ENCODE measurements at regions not wholly inside any gene's neighbourhood (a gene's known extent, or its start where the extent isn't known, plus 50 kb on each side); places are given as distances from the start of the nearest gene placed in this dataset.
A peak's percentile ranks its signal among the peaks of the same experiment; 100 is the strongest.

GRCh38 chr11:127888386-127888785 lies 699.0 kb downstream of the ETS1 start:
- H3K4me1 ChIP-seq (ENCODE audit: control insufficient read depth, insufficient read depth, low read length), result no peaks in the 10 kb centered on the region
- no peaks in the 10 kb centered on the region for H3K36me3 ChIP-seq (ENCODE audit: control insufficient read depth, insufficient read depth, low read length)
- H3K27me3 ChIP-seq (ENCODE audit: control insufficient read depth, insufficient read depth, low read length), result no peaks in the 10 kb centered on the region
- H3K27ac ChIP-seq (ENCODE audit: low read depth, low read length), result no peak overlapping the region
- H3K9me3 ChIP-seq (ENCODE audit: control insufficient read depth, insufficient read depth, low read length), result peaks cover under 1% of the 10 kb centered on the region
- no peak for DNase-seq (ENCODE audit: low read depth in 4 of 6, low spot score in 6 of 6)
- no peak overlapping the region for H3K4me3 ChIP-seq (ENCODE audit: low read depth, low read length)

GRCh38 chr11:127875131-127875530 lies 712.2 kb downstream of the ETS1 start:
- Histone ChIP-seq H3K4me3 (ENCODE audit: low read depth, low read length) (no peak overlapping the region), H3K4me1 (ENCODE audit: control insufficient read depth, insufficient read depth, low read length) (no peaks in the 10 kb centered on the region), H3K27ac (ENCODE audit: low read depth, low read length) (no peak overlapping the region), H3K9me3 (ENCODE audit: control insufficient read depth, insufficient read depth, low read length) (no peaks in the 10 kb centered on the region), H3K27me3 (ENCODE audit: control insufficient read depth, insufficient read depth, low read length) (no peaks in the 10 kb centered on the region), H3K36me3 (ENCODE audit: control insufficient read depth, insufficient read depth, low read length) (no peaks in the 10 kb centered on the region)
- WGBS (ENCODE audit: insufficient coverage), result no CpG with 5 or more reads among the region's 2 CpGs
- no peak for DNase-seq (ENCODE audit: low read depth in 4 of 6, low spot score in 6 of 6)

- Histone ChIP-seq H3K9me3 (ENCODE audit: control insufficient read depth, insufficient read depth, low read length) (no peaks in the 10 kb centered on the region), H3K27me3 (ENCODE audit: control insufficient read depth, insufficient read depth, low read length) (no peaks in the 10 kb centered on the region), H3K4me3 (ENCODE audit: low read depth, low read length) (no peak overlapping the region), H3K27ac (ENCODE audit: low read depth, low read length) (no peak overlapping the region), H3K4me1 (ENCODE audit: control insufficient read depth, insufficient read depth, low read length) (no peaks in the 10 kb centered on the region), H3K36me3 (ENCODE audit: control insufficient read depth, insufficient read depth, low read length) (no peaks in the 10 kb centered on the region)
- DNase-seq (ENCODE audit: low read depth in 4 of 6, low spot score in 6 of 6), result peak in 1 of 6 donors; percentile 53
These were observed 713.9 kb downstream of the ETS1 start for GRCh38 chr11:127873478-127873877.

GRCh38 chr11:127866109-127866508 lies 721.2 kb downstream of the ETS1 start:
- H3K4me1 ChIP-seq (ENCODE audit: control insufficient read depth, insufficient read depth, low read length), result no peaks in the 10 kb centered on the region
- H3K36me3 ChIP-seq (ENCODE audit: control insufficient read depth, insufficient read depth, low read length), result no peaks in the 10 kb centered on the region
- no peak for DNase-seq (ENCODE audit: low read depth in 4 of 6, low spot score in 6 of 6)
- WGBS (ENCODE audit: insufficient coverage), result 100% methylated on average over 1 of the region's 1 CpG
- no peak overlapping the region for H3K4me3 ChIP-seq (ENCODE audit: low read depth, low read length)
- no peak overlapping the region for H3K27ac ChIP-seq (ENCODE audit: low read depth, low read length)
- H3K27me3 ChIP-seq (ENCODE audit: control insufficient read depth, insufficient read depth, low read length), result no peaks in the 10 kb centered on the region
- H3K9me3 ChIP-seq (ENCODE audit: control insufficient read depth, insufficient read depth, low read length), result no peaks in the 10 kb centered on the region

- Histone ChIP-seq H3K27me3 (ENCODE audit: control insufficient read depth, insufficient read depth, low read length) (no peaks in the 10 kb centered on the region), H3K4me3 (ENCODE audit: low read depth, low read length) (no peak overlapping the region), H3K27ac (ENCODE audit: low read depth, low read length) (no peak overlapping the region), H3K4me1 (ENCODE audit: control insufficient read depth, insufficient read depth, low read length) (no peaks in the 10 kb centered on the region), H3K9me3 (ENCODE audit: control insufficient read depth, insufficient read depth, low read length) (no peaks in the 10 kb centered on the region), H3K36me3 (ENCODE audit: control insufficient read depth, insufficient read depth, low read length) (no peaks in the 10 kb centered on the region)
- no peak for DNase-seq (ENCODE audit: low read depth in 4 of 6, low spot score in 6 of 6)
- WGBS (ENCODE audit: insufficient coverage), result no CpG with 5 or more reads among the region's 2 CpGs
These were observed 722.5 kb downstream of the ETS1 start for GRCh38 chr11:127864861-127865260.

- no CpG with 5 or more reads among the region's 2 CpGs for WGBS (ENCODE audit: insufficient coverage)
- no peaks in the 10 kb centered on the region for H3K9me3 ChIP-seq (ENCODE audit: control insufficient read depth, insufficient read depth, low read length)
- no peaks in the 10 kb centered on the region for H3K27me3 ChIP-seq (ENCODE audit: control insufficient read depth, insufficient read depth, low read length)
- no peak overlapping the region for H3K4me3 ChIP-seq (ENCODE audit: low read depth, low read length)
- H3K4me1 ChIP-seq (ENCODE audit: control insufficient read depth, insufficient read depth, low read length), result no peaks in the 10 kb centered on the region
- no peak for DNase-seq (ENCODE audit: low read depth in 4 of 6, low spot score in 6 of 6)
- no peaks in the 10 kb centered on the region for H3K36me3 ChIP-seq (ENCODE audit: control insufficient read depth, insufficient read depth, low read length)
- H3K27ac ChIP-seq (ENCODE audit: low read depth, low read length), result no peak overlapping the region
These were observed 725.0 kb downstream of the ETS1 start for GRCh38 chr11:127862406-127862805.

DNA sequence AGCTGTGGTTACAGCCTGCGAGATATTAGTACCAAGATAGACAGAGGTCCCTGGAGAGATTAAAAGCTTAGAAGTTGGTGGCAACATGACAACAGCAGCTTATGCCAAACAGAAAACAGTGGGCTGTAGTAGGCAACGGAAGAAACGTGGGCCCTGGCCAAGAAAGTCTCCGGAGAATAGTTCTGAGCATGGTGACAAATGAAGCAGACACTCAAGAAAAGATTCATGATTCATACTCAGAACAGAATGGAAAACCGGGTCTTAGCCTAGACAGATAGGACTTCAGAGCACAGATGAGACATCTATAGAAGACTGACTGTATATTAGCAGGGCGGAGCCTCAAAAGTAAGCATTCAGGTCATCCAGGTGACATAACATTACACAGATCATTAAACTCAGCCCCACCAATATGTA lies 727.4 kb downstream of the ETS1 start:
- H3K36me3 ChIP-seq (ENCODE audit: control insufficient read depth, insufficient read depth, low read length), result no peaks in the 10 kb centered on the region
- H3K4me1 ChIP-seq (ENCODE audit: control insufficient read depth, insufficient read depth, low read length), result no peaks in the 10 kb centered on the region
- no peak overlapping the region for H3K27ac ChIP-seq (ENCODE audit: low read depth, low read length)
- DNase-seq (ENCODE audit: low read depth in 4 of 6, low spot score in 6 of 6), result no peak
- 48% methylated on average over 5 of the region's 6 CpGs for WGBS (ENCODE audit: insufficient coverage)
- no peaks in the 10 kb centered on the region for H3K27me3 ChIP-seq (ENCODE audit: control insufficient read depth, insufficient read depth, low read length)
- no peak overlapping the region for H3K4me3 ChIP-seq (ENCODE audit: low read depth, low read length)
- H3K9me3 ChIP-seq (ENCODE audit: control insufficient read depth, insufficient read depth, low read length), result no peaks in the 10 kb centered on the region

DNA sequence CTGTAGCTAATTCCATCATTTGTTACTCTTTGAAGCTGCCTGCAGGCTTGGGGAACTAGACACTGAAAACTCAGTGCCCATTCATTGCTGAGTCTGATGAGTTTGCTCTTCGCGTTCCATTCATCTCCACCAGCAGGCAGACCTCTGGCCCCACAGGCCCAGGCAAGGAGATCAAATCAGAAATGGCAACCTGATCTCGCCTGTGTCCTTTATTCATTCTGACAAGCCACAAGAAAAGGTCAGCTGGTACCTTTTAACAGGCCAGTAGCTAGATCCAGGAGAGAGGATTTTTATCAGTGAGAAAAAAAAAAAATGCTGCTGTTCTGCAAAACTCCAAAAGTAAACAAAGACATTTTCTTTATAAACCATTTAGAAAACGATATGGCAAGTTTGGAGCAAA lies 742.5 kb downstream of the ETS1 start:
- WGBS (ENCODE audit: insufficient coverage), result 45% methylated on average over 3 of the region's 4 CpGs
- Histone ChIP-seq H3K4me3 (ENCODE audit: low read depth, low read length) (no peak overlapping the region), H3K27me3 (ENCODE audit: control insufficient read depth, insufficient read depth, low read length) (no peaks in the 10 kb centered on the region), H3K36me3 (ENCODE audit: control insufficient read depth, insufficient read depth, low read length) (no peaks in the 10 kb centered on the region), H3K9me3 (ENCODE audit: control insufficient read depth, insufficient read depth, low read length) (no peaks in the 10 kb centered on the region), H3K27ac (ENCODE audit: low read depth, low read length) (no peak overlapping the region), H3K4me1 (ENCODE audit: control insufficient read depth, insufficient read depth, low read length) (no peaks in the 10 kb centered on the region)
- DNase-seq (ENCODE audit: low read depth in 4 of 6, low spot score in 6 of 6), result peak in 1 of 6 donors; percentile 30

DNA sequence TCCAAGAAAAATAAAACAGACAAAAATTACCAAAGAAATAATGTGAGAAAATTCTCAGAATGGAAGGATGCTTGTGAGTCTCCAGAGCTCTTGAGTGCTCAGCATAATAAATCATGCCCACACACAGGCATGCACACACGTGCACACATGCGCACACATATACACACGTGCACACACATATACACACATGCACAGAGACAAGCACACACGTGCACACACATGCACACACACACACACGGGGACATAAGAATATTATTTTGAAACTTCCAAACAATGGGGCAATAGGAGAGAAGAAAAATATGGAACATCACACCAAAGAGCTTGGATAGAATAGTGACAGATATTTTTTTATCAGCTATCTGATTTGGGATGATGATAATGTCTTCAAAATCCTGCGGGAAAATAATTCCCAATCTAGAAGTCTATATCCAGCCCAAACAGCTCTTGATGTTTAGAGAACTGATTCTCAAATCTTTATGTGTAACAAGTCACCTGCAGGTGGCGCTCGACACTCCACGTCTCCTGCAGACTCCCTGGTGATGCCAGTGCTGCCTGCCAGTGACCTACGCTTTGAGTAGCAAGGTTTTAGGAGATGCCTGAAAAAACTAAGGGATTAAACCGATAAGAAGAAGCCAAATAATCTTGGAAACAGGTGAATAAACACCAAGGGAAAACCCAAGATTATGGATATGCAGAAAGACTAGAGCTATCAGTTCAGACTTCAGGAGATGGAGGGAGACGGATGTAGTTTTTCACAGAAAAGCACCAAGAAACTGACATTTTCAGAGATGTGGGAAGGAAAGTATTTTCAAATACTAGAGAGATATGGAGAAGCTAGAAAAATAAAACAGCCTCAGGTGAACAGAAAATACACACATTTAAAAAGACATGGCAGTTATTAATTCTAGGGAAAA lies 743.6 kb downstream of the ETS1 start:
- DNase-seq (ENCODE audit: low read depth in 4 of 6, low spot score in 6 of 6), result peak; percentile 36 to 93 (median 68)
- no peaks in the 10 kb centered on the region for H3K9me3 ChIP-seq (ENCODE audit: control insufficient read depth, insufficient read depth, low read length)
- WGBS (ENCODE audit: insufficient coverage), result 2% methylated on average over 5 of the region's 12 CpGs
- H3K36me3 ChIP-seq (ENCODE audit: control insufficient read depth, insufficient read depth, low read length), result no peaks in the 10 kb centered on the region
- H3K27ac ChIP-seq (ENCODE audit: low read depth, low read length), result no peak overlapping the region
- H3K27me3 ChIP-seq (ENCODE audit: control insufficient read depth, insufficient read depth, low read length), result no peaks in the 10 kb centered on the region
- H3K4me3 ChIP-seq (ENCODE audit: low read depth, low read length), result no peak overlapping the region
- H3K4me1 ChIP-seq (ENCODE audit: control insufficient read depth, insufficient read depth, low read length), result no peaks in the 10 kb centered on the region

DNA sequence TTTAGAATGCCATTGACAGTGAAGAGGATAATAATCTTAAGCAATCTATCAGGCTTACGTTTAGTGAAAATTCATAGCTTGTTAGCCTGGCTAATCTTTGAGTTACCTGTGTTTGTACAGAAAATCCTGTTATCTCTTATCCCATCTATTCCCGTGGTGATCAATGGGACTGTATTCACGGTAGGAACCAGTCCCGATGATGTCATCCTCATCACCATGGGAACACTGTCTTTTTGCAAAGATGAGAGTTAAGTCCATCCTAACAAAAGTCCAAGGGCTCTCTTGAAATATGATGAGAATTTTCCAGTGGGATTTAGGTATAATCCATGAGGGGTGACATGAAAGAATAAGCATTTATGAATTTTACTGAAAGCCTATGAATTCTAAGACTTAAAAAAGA lies 762.2 kb downstream of the ETS1 start:
- Histone ChIP-seq H3K4me3 (ENCODE audit: low read depth, low read length) (no peak overlapping the region), H3K27ac (ENCODE audit: low read depth, low read length) (no peak overlapping the region), H3K9me3 (ENCODE audit: control insufficient read depth, insufficient read depth, low read length) (no peaks in the 10 kb centered on the region), H3K36me3 (ENCODE audit: control insufficient read depth, insufficient read depth, low read length) (no peaks in the 10 kb centered on the region), H3K27me3 (ENCODE audit: control insufficient read depth, insufficient read depth, low read length) (no peaks in the 10 kb centered on the region), H3K4me1 (ENCODE audit: control insufficient read depth, insufficient read depth, low read length) (no peaks in the 10 kb centered on the region)
- WGBS (ENCODE audit: insufficient coverage), result no CpG with 5 or more reads among the region's 4 CpGs
- peak in 1 of 6 donors; percentile 33 for DNase-seq (ENCODE audit: low read depth in 4 of 6, low spot score in 6 of 6)
